ENCODE measurements at regions not wholly inside any gene's neighbourhood (a gene's known extent, or its start where the extent isn't known, plus 50 kb on each side); places are given as distances from the start of the nearest gene placed in this dataset.

- Histone ChIP-seq H3K36me3 (ENCODE audit: control insufficient read depth in 3 of 3, insufficient read depth in 2 of 3, low read depth in 1 of 3, low read length in 3 of 3) (no peaks in the 10 kb centered on the region), H3K27me3 (ENCODE audit: control insufficient read depth in 3 of 3, insufficient read depth in 3 of 3, low read length in 3 of 3) (peaks cover 0 to 2% (median 0%) of the 10 kb centered on the region in 3 donors), H3K4me3 (ENCODE audit: low read depth in 1 of 3, low read length in 3 of 3) (no peak overlapping the region), H3K27ac (ENCODE audit: low read depth in 1 of 3, low read length in 2 of 3) (no peak overlapping the region), H3K9me3 (ENCODE audit: control insufficient read depth in 2 of 2, insufficient read depth in 1 of 2, low read depth in 1 of 2, low read length in 1 of 2) (no peaks in the 10 kb centered on the region), H3K4me1 (ENCODE audit: control insufficient read depth in 3 of 3, insufficient read depth in 2 of 3, low read depth in 1 of 3, low read length in 2 of 3) (no peaks in the 10 kb centered on the region)
- DNase-seq (no peak), FAIRE-seq (no peak)
- WGBS, 3 donors: 70 to 82% (median 81%) methylated on average over 2 of the region's 2 CpGs
Measured at GRCh38 chr11:109036011-109036410, 371.1 kb downstream of the DDX10 start.

- Histone ChIP-seq H3K27ac (ENCODE audit: low read depth in 1 of 3, low read length in 2 of 3) (no peak overlapping the region), H3K36me3 (ENCODE audit: control insufficient read depth in 3 of 3, insufficient read depth in 2 of 3, low read depth in 1 of 3, low read length in 3 of 3) (no peaks in the 10 kb centered on the region), H3K9me3 (ENCODE audit: control insufficient read depth in 2 of 2, insufficient read depth in 1 of 2, low read depth in 1 of 2, low read length in 1 of 2) (no peaks in the 10 kb centered on the region), H3K4me3 (ENCODE audit: low read depth in 1 of 3, low read length in 3 of 3) (no peak overlapping the region), H3K27me3 (ENCODE audit: control insufficient read depth in 3 of 3, insufficient read depth in 3 of 3, low read length in 3 of 3) (peaks cover 0 to 2% (median 0%) of the 10 kb centered on the region in 3 donors), H3K4me1 (ENCODE audit: control insufficient read depth in 3 of 3, insufficient read depth in 2 of 3, low read depth in 1 of 3, low read length in 2 of 3) (no peaks in the 10 kb centered on the region)
- DNase-seq (no peak), FAIRE-seq (no peak)
- 52 to 68% (median 63%) methylated on average over 3 of the region's 3 CpGs for WGBS, 3 donors
Measured at GRCh38 chr11:109037856-109038780, 373.2 kb downstream of the DDX10 start.

- FAIRE-seq (no peak), DNase-seq (no peak)
- Histone ChIP-seq H3K36me3 (ENCODE audit: control insufficient read depth in 3 of 3, insufficient read depth in 2 of 3, low read depth in 1 of 3, low read length in 3 of 3) (no peaks in the 10 kb centered on the region), H3K4me3 (ENCODE audit: low read depth in 1 of 3, low read length in 3 of 3) (no peak overlapping the region), H3K27me3 (ENCODE audit: control insufficient read depth in 3 of 3, insufficient read depth in 3 of 3, low read length in 3 of 3) (peaks cover 0 to 2% (median 0%) of the 10 kb centered on the region in 3 donors), H3K9me3 (ENCODE audit: control insufficient read depth in 2 of 2, insufficient read depth in 1 of 2, low read depth in 1 of 2, low read length in 1 of 2) (no peaks in the 10 kb centered on the region), H3K27ac (ENCODE audit: low read depth in 1 of 3, low read length in 2 of 3) (no peak overlapping the region), H3K4me1 (ENCODE audit: control insufficient read depth in 3 of 3, insufficient read depth in 2 of 3, low read depth in 1 of 3, low read length in 2 of 3) (no peaks in the 10 kb centered on the region)
- WGBS, 3 donors: 54 to 68% (median 65%) methylated on average over 2 of the region's 2 CpGs
Measured at GRCh38 chr11:109039611-109040010, 374.7 kb downstream of the DDX10 start.

- DNase-seq: no peak
- Histone ChIP-seq H3K27ac (ENCODE audit: low read depth in 1 of 3, low read length in 2 of 3) (no peak overlapping the region), H3K36me3 (ENCODE audit: control insufficient read depth in 3 of 3, insufficient read depth in 2 of 3, low read depth in 1 of 3, low read length in 3 of 3) (no peaks in the 10 kb centered on the region), H3K9me3 (ENCODE audit: control insufficient read depth in 2 of 2, insufficient read depth in 1 of 2, low read depth in 1 of 2, low read length in 1 of 2) (no peaks in the 10 kb centered on the region), H3K27me3 (ENCODE audit: control insufficient read depth in 3 of 3, insufficient read depth in 3 of 3, low read length in 3 of 3) (peaks cover 0 to 2% (median 0%) of the 10 kb centered on the region in 3 donors), H3K4me1 (ENCODE audit: control insufficient read depth in 3 of 3, insufficient read depth in 2 of 3, low read depth in 1 of 3, low read length in 2 of 3) (no peaks in the 10 kb centered on the region), H3K4me3 (ENCODE audit: low read depth in 1 of 3, low read length in 3 of 3) (no peak overlapping the region)
- no peak for FAIRE-seq
- WGBS, 3 donors: 79 to 88% (median 81%) methylated on average over 3 of the region's 3 CpGs
Measured at GRCh38 chr11:109040303-109040702, 375.4 kb downstream of the DDX10 start.

GRCh38 chr11:109041876-109042275 lies 377.0 kb downstream of the DDX10 start:
- DNase-seq (no peak), FAIRE-seq (no peak)
- H3K27ac ChIP-seq (ENCODE audit: low read depth in 1 of 3, low read length in 2 of 3): no peak overlapping the region
- no peak overlapping the region for H3K4me3 ChIP-seq (ENCODE audit: low read depth in 1 of 3, low read length in 3 of 3)
- H3K36me3 ChIP-seq (ENCODE audit: control insufficient read depth in 3 of 3, insufficient read depth in 2 of 3, low read depth in 1 of 3, low read length in 3 of 3): no peaks in the 10 kb centered on the region
- H3K27me3 ChIP-seq (ENCODE audit: control insufficient read depth in 3 of 3, insufficient read depth in 3 of 3, low read length in 3 of 3): no peaks in the 10 kb centered on the region
- no peaks in the 10 kb centered on the region for H3K4me1 ChIP-seq (ENCODE audit: control insufficient read depth in 3 of 3, insufficient read depth in 2 of 3, low read depth in 1 of 3, low read length in 2 of 3)
- no peaks in the 10 kb centered on the region for H3K9me3 ChIP-seq (ENCODE audit: control insufficient read depth in 2 of 2, insufficient read depth in 1 of 2, low read depth in 1 of 2, low read length in 1 of 2)
- 63 to 79% (median 77%) methylated on average over 3 of the region's 3 CpGs for WGBS, 3 donors

- 46 to 57% (median 57%) methylated on average over 3 of the region's 3 CpGs for WGBS, 3 donors
- Histone ChIP-seq H3K27ac (ENCODE audit: low read depth in 1 of 3, low read length in 2 of 3) (no peak overlapping the region), H3K9me3 (ENCODE audit: control insufficient read depth in 2 of 2, insufficient read depth in 1 of 2, low read depth in 1 of 2, low read length in 1 of 2) (no peaks in the 10 kb centered on the region), H3K36me3 (ENCODE audit: control insufficient read depth in 3 of 3, insufficient read depth in 2 of 3, low read depth in 1 of 3, low read length in 3 of 3) (no peaks in the 10 kb centered on the region), H3K27me3 (ENCODE audit: control insufficient read depth in 3 of 3, insufficient read depth in 3 of 3, low read length in 3 of 3) (no peaks in the 10 kb centered on the region), H3K4me3 (ENCODE audit: low read depth in 1 of 3, low read length in 3 of 3) (no peak overlapping the region), H3K4me1 (ENCODE audit: control insufficient read depth in 3 of 3, insufficient read depth in 2 of 3, low read depth in 1 of 3, low read length in 2 of 3) (no peaks in the 10 kb centered on the region)
- FAIRE-seq (no peak), DNase-seq (no peak)
Measured at GRCh38 chr11:109043315-109043714, 378.4 kb downstream of the DDX10 start.

- H3K36me3 ChIP-seq (ENCODE audit: control insufficient read depth in 3 of 3, insufficient read depth in 2 of 3, low read depth in 1 of 3, low read length in 3 of 3): no peaks in the 10 kb centered on the region
- H3K27me3 ChIP-seq (ENCODE audit: control insufficient read depth in 3 of 3, insufficient read depth in 3 of 3, low read length in 3 of 3): no peaks in the 10 kb centered on the region
- H3K4me1 ChIP-seq (ENCODE audit: control insufficient read depth in 3 of 3, insufficient read depth in 2 of 3, low read depth in 1 of 3, low read length in 2 of 3): no peaks in the 10 kb centered on the region
- DNase-seq: no peak
- 75 to 83% (median 80%) methylated on average over 11 of the region's 11 CpGs for WGBS, 3 donors
- no peaks in the 10 kb centered on the region for H3K9me3 ChIP-seq (ENCODE audit: control insufficient read depth in 2 of 2, insufficient read depth in 1 of 2, low read depth in 1 of 2, low read length in 1 of 2)
- no peak overlapping the region for H3K4me3 ChIP-seq (ENCODE audit: low read depth in 1 of 3, low read length in 3 of 3)
- FAIRE-seq: no peak
- no peak overlapping the region for H3K27ac ChIP-seq (ENCODE audit: low read depth in 1 of 3, low read length in 2 of 3)
Measured at GRCh38 chr11:109046284-109046992, 375.6 kb upstream of the C11orf87 start.

- DNase-seq (no peak), FAIRE-seq (no peak)
- Histone ChIP-seq H3K4me1 (ENCODE audit: control insufficient read depth in 3 of 3, insufficient read depth in 2 of 3, low read depth in 1 of 3, low read length in 2 of 3) (no peaks in the 10 kb centered on the region), H3K27ac (ENCODE audit: low read depth in 1 of 3, low read length in 2 of 3) (no peak overlapping the region), H3K4me3 (ENCODE audit: low read depth in 1 of 3, low read length in 3 of 3) (no peak overlapping the region), H3K9me3 (ENCODE audit: control insufficient read depth in 2 of 2, insufficient read depth in 1 of 2, low read depth in 1 of 2, low read length in 1 of 2) (no peaks in the 10 kb centered on the region), H3K36me3 (ENCODE audit: control insufficient read depth in 3 of 3, insufficient read depth in 2 of 3, low read depth in 1 of 3, low read length in 3 of 3) (no peaks in the 10 kb centered on the region), H3K27me3 (ENCODE audit: control insufficient read depth in 3 of 3, insufficient read depth in 3 of 3, low read length in 3 of 3) (no peaks in the 10 kb centered on the region)
Measured at GRCh38 chr11:109048098-109048497, 373.9 kb upstream of the C11orf87 start.
